ENCODE measurements at regions not wholly inside any gene's neighbourhood (a gene's known extent, or its start where the extent isn't known, plus 50 kb on each side); places are given as distances from the start of the nearest gene placed in this dataset.
"Not testable (repeated sequence)": the region's sequence is repeated elsewhere in the genome, so short reads cannot be mapped to it uniquely, and the experiment has no call there.

DNA sequence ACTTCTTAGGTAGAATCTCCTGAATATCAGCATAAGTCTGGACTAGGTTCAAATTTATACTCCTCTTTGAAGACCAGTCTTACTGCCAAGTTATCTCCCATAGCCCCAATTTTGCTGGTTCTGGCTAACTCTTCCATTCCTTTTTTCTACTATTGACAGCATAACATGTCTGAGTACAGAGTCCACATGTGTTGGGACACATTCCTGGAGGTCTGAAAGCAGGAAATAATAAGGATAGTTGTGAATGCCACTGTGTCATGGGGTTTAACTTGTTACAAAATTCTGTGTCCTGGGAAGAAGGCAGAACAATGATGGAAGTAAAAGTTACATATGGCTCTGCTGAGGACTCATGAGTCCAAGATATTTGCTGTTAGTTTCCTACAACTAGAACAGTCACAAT, 57.4 kb upstream of the ZBTB20 start:
- no peaks in the 10 kb centered on the region for H3K27me3 ChIP-seq (replicated peaks; ENCODE audit: control insufficient read depth, insufficient read depth, low read length)
- no peaks in the 10 kb centered on the region for H3K36me3 ChIP-seq (ENCODE audit: control insufficient read depth, insufficient read depth, low read length)
- no peak overlapping the region for H3K4me3 ChIP-seq (replicated peaks; ENCODE audit: low read depth, low read length)
- no peak for DNase-seq (ENCODE audit: extremely low read depth, insufficient read length)
- TF ChIP-seq, protein P1, sequence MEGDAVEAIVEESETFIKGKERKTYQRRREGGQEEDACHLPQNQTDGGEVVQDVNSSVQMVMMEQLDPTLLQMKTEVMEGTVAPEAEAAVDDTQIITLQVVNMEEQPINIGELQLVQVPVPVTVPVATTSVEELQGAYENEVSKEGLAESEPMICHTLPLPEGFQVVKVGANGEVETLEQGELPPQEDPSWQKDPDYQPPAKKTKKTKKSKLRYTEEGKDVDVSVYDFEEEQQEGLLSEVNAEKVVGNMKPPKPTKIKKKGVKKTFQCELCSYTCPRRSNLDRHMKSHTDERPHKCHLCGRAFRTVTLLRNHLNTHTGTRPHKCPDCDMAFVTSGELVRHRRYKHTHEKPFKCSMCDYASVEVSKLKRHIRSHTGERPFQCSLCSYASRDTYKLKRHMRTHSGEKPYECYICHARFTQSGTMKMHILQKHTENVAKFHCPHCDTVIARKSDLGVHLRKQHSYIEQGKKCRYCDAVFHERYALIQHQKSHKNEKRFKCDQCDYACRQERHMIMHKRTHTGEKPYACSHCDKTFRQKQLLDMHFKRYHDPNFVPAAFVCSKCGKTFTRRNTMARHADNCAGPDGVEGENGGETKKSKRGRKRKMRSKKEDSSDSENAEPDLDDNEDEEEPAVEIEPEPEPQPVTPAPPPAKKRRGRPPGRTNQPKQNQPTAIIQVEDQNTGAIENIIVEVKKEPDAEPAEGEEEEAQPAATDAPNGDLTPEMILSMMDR (IDR thresholded peaks at IDR 0.05; ENCODE audit: insufficient read depth, low read length, poor library complexity, severe bottlenecking): no peak

DNA sequence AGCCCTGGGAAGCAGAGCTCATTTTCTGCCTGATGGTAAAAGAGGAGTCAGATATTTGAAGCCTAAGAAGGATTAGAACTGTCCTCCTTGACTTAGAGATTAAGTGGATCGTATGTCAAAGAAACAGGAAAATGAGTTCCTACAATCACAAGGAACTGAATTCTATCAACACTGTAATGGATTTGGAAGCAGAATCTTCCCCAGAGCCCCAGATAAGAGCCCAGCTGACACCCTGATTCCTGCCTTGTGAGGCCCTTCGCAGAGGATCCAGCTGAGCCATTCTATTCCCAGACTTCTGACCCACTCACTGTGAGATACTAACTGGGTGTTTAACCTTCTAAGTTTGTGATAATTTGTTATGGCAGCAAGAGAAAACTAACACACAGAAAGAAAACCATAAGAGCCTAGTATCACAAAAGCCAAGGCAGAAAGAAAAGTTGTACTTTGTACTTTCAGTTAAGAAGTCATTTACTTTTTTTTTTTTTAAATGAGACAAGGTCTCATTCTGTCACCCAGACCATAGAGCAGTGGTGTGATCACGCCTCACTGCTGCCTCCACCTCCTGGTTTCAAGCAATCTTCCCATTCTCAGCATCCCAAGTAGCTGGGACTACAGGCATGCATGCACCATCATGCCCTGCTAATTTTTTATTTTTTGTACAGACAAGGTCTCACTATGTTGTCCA, 61.1 kb upstream of the ZBTB20 start:
- no peak for DNase-seq (ENCODE audit: extremely low read depth, insufficient read length)
- Histone ChIP-seq H3K27me3 (replicated peaks; ENCODE audit: control insufficient read depth, insufficient read depth, low read length) (no peaks in the 10 kb centered on the region), H3K4me3 (replicated peaks; ENCODE audit: low read depth, low read length) (no peak overlapping the region), H3K36me3 (ENCODE audit: control insufficient read depth, insufficient read depth, low read length) (no peaks in the 10 kb centered on the region)
- TF ChIP-seq, protein P1 (IDR thresholded peaks at IDR 0.05; ENCODE audit: insufficient read depth, low read length, poor library complexity, severe bottlenecking): no peak

GRCh38 chr3:115211810-115212492, 64.9 kb upstream of the ZBTB20 start:
- TF ChIP-seq, protein P1 (IDR thresholded peaks at IDR 0.05; ENCODE audit: insufficient read depth, low read length, poor library complexity, severe bottlenecking): no peak
- no peak for DNase-seq (ENCODE audit: extremely low read depth, insufficient read length)
- Histone ChIP-seq H3K4me3 (replicated peaks; ENCODE audit: low read depth, low read length) (no peak overlapping the region), H3K27me3 (replicated peaks; ENCODE audit: control insufficient read depth, insufficient read depth, low read length) (no peaks in the 10 kb centered on the region), H3K36me3 (ENCODE audit: control insufficient read depth, insufficient read depth, low read length) (no peaks in the 10 kb centered on the region)

GRCh38 chr3:115212615-115213014, 65.5 kb upstream of the ZBTB20 start:
- TF ChIP-seq, protein P1 (IDR thresholded peaks at IDR 0.05; ENCODE audit: insufficient read depth, low read length, poor library complexity, severe bottlenecking): no peak
- H3K4me3 ChIP-seq (replicated peaks; ENCODE audit: low read depth, low read length): no peak overlapping the region
- no peaks in the 10 kb centered on the region for H3K27me3 ChIP-seq (replicated peaks; ENCODE audit: control insufficient read depth, insufficient read depth, low read length)
- no peak for DNase-seq (ENCODE audit: extremely low read depth, insufficient read length)
- no peaks in the 10 kb centered on the region for H3K36me3 ChIP-seq (ENCODE audit: control insufficient read depth, insufficient read depth, low read length)

DNA sequence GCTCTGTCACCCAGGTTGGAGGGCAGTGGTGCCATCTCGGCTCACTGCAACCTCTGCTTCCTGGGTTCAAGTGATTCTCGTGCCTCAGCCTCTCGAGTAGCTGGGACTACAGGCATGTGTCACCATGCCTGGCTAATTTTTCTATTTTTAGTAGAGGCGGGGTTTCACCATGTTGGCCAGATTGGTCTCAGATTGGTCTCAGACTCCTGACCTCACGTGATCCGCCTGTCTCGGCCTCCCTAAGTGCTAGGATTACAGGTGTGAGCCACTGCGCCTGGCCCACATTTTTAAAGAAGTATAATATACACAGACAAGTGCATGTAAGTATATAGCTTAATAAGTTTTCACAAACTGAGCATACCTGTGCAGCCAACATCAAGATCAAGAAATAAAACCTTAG, 66.0 kb upstream of the ZBTB20 start:
- H3K36me3 ChIP-seq (ENCODE audit: control insufficient read depth, insufficient read depth, low read length); DNase-seq (ENCODE audit: extremely low read depth, insufficient read length); H3K4me3 ChIP-seq (replicated peaks; ENCODE audit: low read depth, low read length); H3K27me3 ChIP-seq (replicated peaks; ENCODE audit: control insufficient read depth, insufficient read depth, low read length): not testable (repeated sequence)

DNA sequence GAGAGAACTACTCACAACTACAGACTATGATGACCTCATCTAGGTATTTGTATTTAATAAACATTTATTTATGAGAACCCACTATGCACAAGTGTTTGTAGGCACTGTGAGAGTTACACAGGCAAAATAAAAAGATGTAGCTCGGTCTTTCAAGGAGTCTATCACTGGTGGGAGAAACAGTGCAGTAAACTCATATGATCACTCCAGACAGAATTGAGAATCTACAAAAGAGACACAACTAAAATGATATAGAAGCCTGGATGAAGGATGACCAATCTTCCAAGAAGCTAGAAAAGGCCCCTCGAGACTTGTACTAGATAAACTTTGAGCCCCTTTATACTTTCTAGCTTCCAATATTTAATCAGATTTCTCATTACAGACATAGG, 70.2 kb upstream of the ZBTB20 start:
- H3K36me3 ChIP-seq (ENCODE audit: control insufficient read depth, insufficient read depth, low read length): no peaks in the 10 kb centered on the region
- no peaks in the 10 kb centered on the region for H3K27me3 ChIP-seq (replicated peaks; ENCODE audit: control insufficient read depth, insufficient read depth, low read length)
- DNase-seq (ENCODE audit: extremely low read depth, insufficient read length): no peak
- TF ChIP-seq, protein P1 (IDR thresholded peaks at IDR 0.05; ENCODE audit: insufficient read depth, low read length, poor library complexity, severe bottlenecking): no peak
- H3K4me3 ChIP-seq (replicated peaks; ENCODE audit: low read depth, low read length): no peak overlapping the region
